Breast epithelium (tissue), 4 donors: ENCODE measurements at regions not wholly inside any gene's neighbourhood (a gene's known extent, or its start where the extent isn't known, plus 50 kb on each side); places are given as distances from the start of the nearest gene placed in this dataset.
"Not testable (repeated sequence)": the region's sequence is repeated elsewhere in the genome, so short reads cannot be mapped to it uniquely, and the experiment has no call there.

ENCODE experiments used
- DNase-seq, 2 donors: peaks; one replicate each; pipeline ENCODE4 v3.0.0-alpha.2; 2019; ENCODE audit warnings: low spot score in 2 of 2
- H3K27ac ChIP-seq, 2 donors: fragments of 200-600 bp; sonication (generic) in 1 of 2; one replicate each; pipeline ENCODE4 v1.5.1; 2016 to 2019; ENCODE audit warnings: mild to moderate bottlenecking in 1 of 2
- H3K27me3 ChIP-seq, 2 donors: fragments of 200-600 bp; sonication (generic) in 1 of 2; one replicate each; pipeline versions ENCODE4 v1.5.1 to v1.6.0; 2017 to 2019; ENCODE audit warnings: control low read depth in 1 of 2, mild to moderate bottlenecking in 1 of 2
- H3K36me3 ChIP-seq: fragments of 200-600 bp; one replicate; pipeline ENCODE4 v1.5.1; 2019
- H3K4me1 ChIP-seq, 2 donors: fragments of 200-600 bp; sonication (generic); one replicate each; pipeline ENCODE4 v1.5.1; 2016 to 2019; ENCODE audit warnings: control low read depth in 1 of 2
- H3K4me3 ChIP-seq, 3 donors: fragments of 200-600 bp; sonication (generic); 1 replicate in 2 of 3; 2 replicates in 1 of 3; pipeline ENCODE4 v1.5.1; 2016 to 2019; ENCODE audit warnings: mild to moderate bottlenecking in 3 of 3, moderate library complexity in 2 of 3
- H3K9me3 ChIP-seq, 2 donors: fragments of 200-600 bp; sonication (generic) in 1 of 2; one replicate each; pipeline ENCODE4 v1.5.1; 2016 to 2019; ENCODE audit warnings: control low read depth in 1 of 2
- POLR2A ChIP-seq: fragments of 450-650 bp; IDR thresholded peaks from one replicate; pipeline ENCODE4 v1.6.1; 2016; ENCODE audit warnings: antibody characterized with exemption, mild to moderate bottlenecking, moderate library complexity
- POLR2AphosphoS5 ChIP-seq, 3 donors: sonication (generic); formaldehyde crosslinking; IDR thresholded peaks; one replicate each; pipeline ENCODE4 v1.6.1; 2017; ENCODE audit warnings: antibody characterized with exemption in 3 of 3
- intact Hi-C: fragments of 100-400 bp; cut with DNase I; formaldehyde crosslinking; loops from one replicate; pipeline ENCODE4 v1.15.1; 2023; ENCODE audit warnings: low total_unique reads
- TF ChIP-seq, protein P1 (sequence below), 3 donors: fragments of 450-650 bp; IDR thresholded peaks; one replicate each; pipeline ENCODE4 v1.5.1; 2016 to 2017; ENCODE audit warnings: antibody characterized with exemption in 3 of 3, mild to moderate bottlenecking in 3 of 3, moderate library complexity in 3 of 3

GRCh38 chr9:88874391-88874790 is 116.9 kb upstream of the S1PR3 start:
- H3K4me1 ChIP-seq: no peaks in the 10 kb centered on the region
- no peak for DNase-seq
- no peaks in the 10 kb centered on the region for H3K27me3 ChIP-seq
- no peak overlapping the region for H3K4me3 ChIP-seq
- H3K27ac ChIP-seq: no peak overlapping the region
- peaks cover 0 to under 1% of the 10 kb centered on the region in 2 donors for H3K9me3 ChIP-seq
- TF ChIP-seq, protein P1, sequence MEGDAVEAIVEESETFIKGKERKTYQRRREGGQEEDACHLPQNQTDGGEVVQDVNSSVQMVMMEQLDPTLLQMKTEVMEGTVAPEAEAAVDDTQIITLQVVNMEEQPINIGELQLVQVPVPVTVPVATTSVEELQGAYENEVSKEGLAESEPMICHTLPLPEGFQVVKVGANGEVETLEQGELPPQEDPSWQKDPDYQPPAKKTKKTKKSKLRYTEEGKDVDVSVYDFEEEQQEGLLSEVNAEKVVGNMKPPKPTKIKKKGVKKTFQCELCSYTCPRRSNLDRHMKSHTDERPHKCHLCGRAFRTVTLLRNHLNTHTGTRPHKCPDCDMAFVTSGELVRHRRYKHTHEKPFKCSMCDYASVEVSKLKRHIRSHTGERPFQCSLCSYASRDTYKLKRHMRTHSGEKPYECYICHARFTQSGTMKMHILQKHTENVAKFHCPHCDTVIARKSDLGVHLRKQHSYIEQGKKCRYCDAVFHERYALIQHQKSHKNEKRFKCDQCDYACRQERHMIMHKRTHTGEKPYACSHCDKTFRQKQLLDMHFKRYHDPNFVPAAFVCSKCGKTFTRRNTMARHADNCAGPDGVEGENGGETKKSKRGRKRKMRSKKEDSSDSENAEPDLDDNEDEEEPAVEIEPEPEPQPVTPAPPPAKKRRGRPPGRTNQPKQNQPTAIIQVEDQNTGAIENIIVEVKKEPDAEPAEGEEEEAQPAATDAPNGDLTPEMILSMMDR (IDR thresholded peaks at IDR 0.05): no peak
- TF ChIP-seq POLR2A (no peak), POLR2AphosphoS5 (IDR thresholded peaks at IDR 0.05) (no peak)
- no peaks in the 10 kb centered on the region for H3K36me3 ChIP-seq
- intact Hi-C loops: no loop called here

DNA sequence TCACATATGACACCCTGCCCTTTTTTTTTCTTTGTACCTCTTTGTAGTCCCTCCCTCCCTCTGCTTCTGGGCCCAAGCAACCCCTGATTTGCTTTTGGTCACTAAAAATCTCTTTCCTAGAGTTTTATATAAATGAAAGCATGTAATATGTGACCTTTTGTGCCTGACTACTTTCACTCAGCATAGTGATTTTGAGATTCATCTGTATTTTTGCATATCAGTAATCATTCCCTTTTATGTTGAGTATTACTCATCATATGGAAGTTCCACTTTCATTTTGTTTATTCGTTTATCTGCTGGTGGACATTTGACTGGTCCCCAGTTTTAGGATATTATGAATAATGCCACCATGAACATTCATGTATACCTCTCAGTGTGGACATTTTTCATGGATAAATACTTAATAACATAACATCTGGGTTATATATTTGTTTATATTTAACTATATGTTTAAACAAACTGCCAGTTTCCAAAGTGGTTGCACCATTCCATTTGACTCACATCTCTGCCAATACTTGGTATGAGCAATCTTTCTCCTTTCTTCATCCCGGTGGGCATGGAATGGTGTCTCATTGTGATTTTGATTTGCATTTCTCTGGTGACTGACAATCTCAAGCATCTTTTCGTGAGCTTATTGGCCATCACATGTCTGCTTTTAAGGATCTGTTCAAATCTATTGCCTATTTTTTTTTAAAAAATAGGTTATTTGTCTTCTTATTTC is 115.7 kb upstream of the S1PR3 start:
- Histone ChIP-seq H3K4me3 (no peak overlapping the region), H3K4me1 (no peaks in the 10 kb centered on the region), H3K27me3 (no peaks in the 10 kb centered on the region), H3K36me3 (no peaks in the 10 kb centered on the region), H3K27ac (no peak overlapping the region), H3K9me3 (no peaks in the 10 kb centered on the region)
- intact Hi-C loops: no loop called here
- TF ChIP-seq POLR2A (no peak), POLR2AphosphoS5 (IDR thresholded peaks at IDR 0.05) (no peak)
- TF ChIP-seq, protein P1 (IDR thresholded peaks at IDR 0.05): no peak
- DNase-seq: no peak

GRCh38 chr9:88880199-88880598 is 111.1 kb upstream of the S1PR3 start:
- intact Hi-C loops: no loop called here
- Histone ChIP-seq H3K27ac (no peak overlapping the region), H3K27me3 (no peaks in the 10 kb centered on the region), H3K36me3 (no peaks in the 10 kb centered on the region), H3K4me1 (no peaks in the 10 kb centered on the region), H3K4me3 (no peak overlapping the region), H3K9me3 (no peaks in the 10 kb centered on the region)
- no peak for TF ChIP-seq POLR2AphosphoS5 (IDR thresholded peaks at IDR 0.05)
- TF ChIP-seq POLR2A: no peak
- TF ChIP-seq, protein P1 (IDR thresholded peaks at IDR 0.05): no peak
- no peak for DNase-seq

- H3K36me3 ChIP-seq, H3K27ac ChIP-seq, H3K4me3 ChIP-seq, H3K9me3 ChIP-seq, H3K4me1 ChIP-seq, H3K27me3 ChIP-seq, DNase-seq, intact Hi-C loops: not testable (repeated sequence)
Observed at GRCh38 chr9:88884291-88884690, 107.0 kb upstream of the S1PR3 start.

DNA sequence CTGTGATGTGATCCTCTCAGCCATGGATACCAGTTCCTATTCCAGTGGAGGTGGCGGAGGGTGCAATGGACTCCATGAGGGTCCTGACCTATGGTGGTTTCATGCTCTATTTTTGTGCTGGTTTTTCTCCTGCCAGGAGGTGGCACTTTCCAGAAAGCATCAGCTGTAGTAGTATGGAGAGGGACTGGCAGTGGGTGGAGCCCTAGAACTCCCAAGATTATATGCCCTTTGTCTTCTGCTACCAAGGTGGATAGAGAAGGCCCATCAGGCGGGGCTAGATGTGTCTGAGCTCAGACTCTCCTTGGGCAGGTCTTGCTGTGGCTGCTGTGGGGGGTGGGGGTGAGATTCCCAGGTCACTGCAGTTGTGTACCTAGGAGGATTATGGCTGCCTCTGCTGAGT is 104.5 kb upstream of the S1PR3 start:
- DNase-seq, H3K4me1 ChIP-seq, H3K27ac ChIP-seq, H3K4me3 ChIP-seq, H3K9me3 ChIP-seq, intact Hi-C loops, H3K27me3 ChIP-seq, H3K36me3 ChIP-seq: not testable (repeated sequence)

GRCh38 chr9:88889386-88889785 is 101.9 kb upstream of the S1PR3 start:
- no peak for TF ChIP-seq POLR2AphosphoS5 (IDR thresholded peaks at IDR 0.05)
- TF ChIP-seq, protein P1 (IDR thresholded peaks at IDR 0.05): no peak
- TF ChIP-seq POLR2A: no peak
- H3K27ac ChIP-seq: no peak overlapping the region
- H3K27me3 ChIP-seq: no peaks in the 10 kb centered on the region
- intact Hi-C loops: no loop called here
- no peak for DNase-seq
- H3K4me1 ChIP-seq: no peaks in the 10 kb centered on the region
- H3K4me3 ChIP-seq: no peak overlapping the region
- H3K36me3 ChIP-seq: no peaks in the 10 kb centered on the region
- H3K9me3 ChIP-seq: no peaks in the 10 kb centered on the region
